K562 (cell line): ENCODE measurements at regions not wholly inside any gene's neighbourhood (a gene's known extent, or its start where the extent isn't known, plus 50 kb on each side); places are given as distances from the start of the nearest gene placed in this dataset.

Experiments used
- ATAC-seq: fragments of 200-7000 bp; cut with Tn5 transposase; 3 replicates; pipeline ENCODE4 v1.9.1; 2020; ENCODE audit warnings: moderate library complexity
- BruUV-seq: library from RNA; stranded (reverse); fragments of 400-500 nt; replicated peaks from 2 replicates; lab custom pipeline; 2021; lab: Mats Ljungman, UMichigan
- CTCF ChIA-PET: fragments of 300-600 bp; formaldehyde crosslinking; extraction: SDS; loops from one replicate; lab custom pipeline; 2021; ENCODE audit warnings: low intra/inter-chr PET ratio; lab: Yijun Ruan, JAX
- POLR2A ChIA-PET: fragments of 300-600, 350-650 bp; sonication (Branson Sonifier 250); formaldehyde crosslinking; extraction: SDS; loops from one replicate; lab custom pipeline; 2021; ENCODE audit warnings: antibody characterized with exemption, inconsistent platforms; lab: Yijun Ruan, JAX
- DNase-seq, 4 experiments: peaks; one replicate each; pipeline versions ENCODE4 v3.0.0 to v3.0.0-alpha.2; 2011 to 2018; ENCODE audit warnings: low spot score in 3 of 4, mixed read lengths in 3 of 4; ENCODE audit errors: extremely low read depth in 1 of 4
- FAIRE-seq: peaks from 2 replicates; lab custom pipeline; 2011; peaks lifted over from hg19 to GRCh38; lab: Jason Lieb, UNC
- H2AFZ ChIP-seq: 2 replicates; pipeline ENCODE4 v1.6.0; 2011; ENCODE audit warnings: low read depth, low read length, control low read depth, inconsistent platforms
- H3K27ac ChIP-seq: fragments of 200-600 bp; 3 replicates; pipeline ENCODE4 v1.8.0; 2011; ENCODE audit warnings: low read depth, mild to moderate bottlenecking, control low read depth, inconsistent platforms, low read length, moderate library complexity, mixed read lengths; ENCODE audit errors: extremely low read depth
- H3K27me3 ChIP-seq, 2 experiments: fragments of 300-600 bp in 1 of 2; 2 replicates in 1 of 2; 3 replicates in 1 of 2; pipeline versions ENCODE4 v1.6.0 to v1.8.0; 2011; ENCODE audit warnings: inconsistent platforms in 2 of 2, low read length in 2 of 2, mild to moderate bottlenecking in 1 of 2, mixed read lengths in 1 of 2, moderate library complexity in 1 of 2; ENCODE audit not compliant: control insufficient read depth in 2 of 2, insufficient read depth in 2 of 2
- H3K36me3 ChIP-seq: fragments of 300-600 bp; 3 replicates; pipeline ENCODE4 v1.8.0; 2011; ENCODE audit warnings: mild to moderate bottlenecking, low read length, inconsistent platforms; ENCODE audit not compliant: control insufficient read depth, insufficient read depth
- H3K4me1 ChIP-seq, 2 experiments: fragments of 200-600 bp in 1 of 2; replicated peaks in 1 of 2; 2 replicates in 1 of 2; 3 replicates in 1 of 2; pipeline versions ENCODE4 v1.5.1 to v1.8.0; 2011; ENCODE audit warnings: inconsistent platforms in 2 of 2, low read length in 2 of 2, mild to moderate bottlenecking in 1 of 2, mixed read lengths in 1 of 2, moderate library complexity in 1 of 2; ENCODE audit not compliant: control insufficient read depth in 2 of 2, insufficient read depth in 2 of 2
- H3K4me2 ChIP-seq: 2 replicates; pipeline ENCODE4 v1.6.1; 2011; ENCODE audit warnings: low read length, control low read depth, inconsistent platforms, mixed read lengths; ENCODE audit not compliant: insufficient read depth
- H3K4me3 ChIP-seq: fragments of 200-600 bp; sonication (generic), shearing (Covaris generic); 2 replicates; pipeline ENCODE4 v1.5.1; 2016; ENCODE audit warnings: control low read depth, inconsistent platforms
- H3K79me2 ChIP-seq: fragments of 200-600 bp; 3 replicates; pipeline ENCODE4 v1.8.0; 2011; ENCODE audit warnings: low read length, inconsistent platforms; ENCODE audit not compliant: control insufficient read depth, insufficient read depth
- H3K9ac ChIP-seq, 2 experiments: 2 replicates each; pipeline versions ENCODE4 v1.6.0 to v1.6.1; 2011; ENCODE audit warnings: low read depth in 2 of 2, low read length in 2 of 2, control low read depth in 1 of 2, inconsistent platforms in 1 of 2, mild to moderate bottlenecking in 1 of 2, mixed read lengths in 1 of 2; ENCODE audit not compliant: insufficient read depth in 1 of 2
- H3K9me1 ChIP-seq: one replicate; pipeline ENCODE4 v1.6.0; 2011; ENCODE audit warnings: inconsistent platforms, mild to moderate bottlenecking, low read length, moderate library complexity; ENCODE audit not compliant: control insufficient read depth, insufficient read depth
- H3K9me3 ChIP-seq: replicated peaks from 2 replicates; pipeline ENCODE4 v1.5.1; 2011; ENCODE audit warnings: low read depth, low read length, inconsistent platforms; ENCODE audit not compliant: control insufficient read depth, insufficient read depth
- H4K20me1 ChIP-seq: replicated peaks from 2 replicates; pipeline ENCODE4 v1.6.1; 2011; ENCODE audit warnings: low read length, inconsistent platforms, mixed read lengths; ENCODE audit not compliant: control insufficient read depth, insufficient read depth
- NR2C2 ChIP-seq, 2 experiments: fragments of 200-800 bp in 1 of 2; sonication (Bioruptor generic) in 1 of 2; sonication (generic) in 1 of 2; formaldehyde crosslinking in 1 of 2; IDR thresholded peaks; 2 replicates each; pipeline versions ENCODE4 v1.6.1 to v1.8.0; 2016 to 2022; ENCODE audit warnings: mild to moderate bottlenecking in 1 of 2, missing compliant biosample characterization in 1 of 2, missing genetic modification characterization in 1 of 2, missing genetic modification reagents in 1 of 2
- RAD21 ChIP-seq, 2 experiments: fragments of 250-450 bp in 1 of 2; fragments of 450-650 bp in 1 of 2; sonication (Bioruptor Pico) in 1 of 2; formaldehyde crosslinking in 1 of 2; IDR thresholded peaks in 1 of 2; conservative IDR thresholded peaks in 1 of 2; 2 replicates each; pipeline versions ENCODE4 v1.4.0 to v1.8.0; 2020 to 2022; ENCODE audit warnings: mild to moderate bottlenecking in 2 of 2, moderate library complexity in 1 of 2
- SRF ChIP-seq, 2 experiments: fragments of 250-450, 450-650 bp in 1 of 2; sonication (Bioruptor Pico) in 1 of 2; sonication (generic) in 1 of 2; formaldehyde crosslinking; IDR thresholded peaks; 2 replicates each; pipeline versions ENCODE4 v1.5.0 to v1.5.1; 2020 to 2022; ENCODE audit warnings: mild to moderate bottlenecking in 1 of 2, missing genetic modification reagents in 1 of 2
- ZNF551 ChIP-seq: fragments of 250-450 bp; sonication (Bioruptor Pico); IDR thresholded peaks from 2 replicates; pipeline ENCODE4 v1.5.0; 2021; ENCODE audit warnings: mild to moderate bottlenecking, moderate library complexity
- WGBS: fragments of 100-300 bp; shearing (Covaris generic); methylation state at CpG from one replicate; pipeline ENCODE4 v1.1.6; 2016; ENCODE audit warnings: low coverage, mixed read lengths; ENCODE audit not compliant: insufficient coverage; ENCODE audit errors: missing lambda C conversion rate; 5-methylcytosine and 5-hydroxymethylcytosine counted together
- in situ Hi-C: fragments of 300-500 bp; cut with MboI; formaldehyde crosslinking; loops from 4 replicates; pipeline ENCODE4 v1.15.0; 2018; ENCODE audit warnings: inconsistent platforms, mixed read lengths
- intact Hi-C: fragments of 100-400 bp; cut with micrococcal nuclease; formaldehyde crosslinking; loops from 2 replicates; pipeline ENCODE4 v1.14.2; 2022
- TF ChIP-seq, protein P1 (sequence below): fragments of 450-650 bp; conservative IDR thresholded peaks from 2 replicates; pipeline ENCODE4 v1.6.1; 2016; ENCODE audit warnings: missing genetic modification characterization, low read depth, mild to moderate bottlenecking, control low read depth, missing compliant biosample characterization
- TF ChIP-seq, protein P2 (sequence below), 3 experiments: IDR thresholded peaks in 2 of 3; conservative IDR thresholded peaks in 1 of 3; 2 replicates each; pipeline ENCODE4 v1.5.1; 2011 to 2012; ENCODE audit warnings: low read length in 3 of 3, mild to moderate bottlenecking in 3 of 3, control low read depth in 2 of 3, improper control_type of control experiment in 1 of 3, inconsistent platforms in 1 of 3, low read depth in 1 of 3, mixed read lengths in 1 of 3, moderate library complexity in 1 of 3; ENCODE audit not compliant: insufficient read depth in 2 of 3

DNA sequence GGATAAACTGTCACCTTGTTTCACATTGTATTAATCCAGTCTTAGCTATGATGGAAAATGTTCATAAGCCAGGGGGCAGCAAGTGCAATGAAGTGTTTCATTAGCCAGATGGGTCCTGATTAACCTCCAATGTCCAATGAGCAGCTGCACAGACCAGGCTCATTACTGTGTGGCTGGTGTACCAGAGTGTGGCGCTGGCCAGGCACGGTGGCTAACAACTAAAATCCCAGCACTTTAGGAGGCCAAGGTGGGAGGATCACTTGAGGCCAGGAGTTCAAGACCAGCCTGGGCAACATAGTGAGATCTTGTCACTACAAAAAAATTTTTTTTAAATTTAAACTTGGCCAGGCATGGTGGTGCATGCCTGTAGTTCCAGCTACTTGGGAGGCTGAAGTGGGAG lies 201.7 kb upstream of the FOXQ1 start:
- intact Hi-C loops, result no loop called here
- ChIA-PET POLR2A (no interaction called here), CTCF (interaction anchor here (0.7 kb wide), 1 partner anchor 73 kb away, joined by 3 read pairs; no protein-coding TSS in a partner anchor)
- FAIRE-seq, result no peak
- Histone ChIP-seq H3K9me1 (no peaks in the 10 kb centered on the region), H4K20me1 (no peaks in the 10 kb centered on the region), H3K9me3 (no peaks in the 10 kb centered on the region), H3K9ac (no peak overlapping the region), H3K4me2 (no peak overlapping the region), H3K27me3 (peaks cover 2 to 18% of the 10 kb centered on the region in 2 experiments; a peak in 3 of 5 replicates), H2AFZ (no peak overlapping the region), H3K27ac (no peak overlapping the region), H3K4me1 (no peaks in the 10 kb centered on the region), H3K79me2 (no peaks in the 10 kb centered on the region), H3K36me3 (no peaks in the 10 kb centered on the region), H3K4me3 (no peak overlapping the region)
- peak in 1 of 4 experiments; percentile 3 for DNase-seq
- 0% methylated on average over 2 of the region's 2 CpGs for WGBS
- in situ Hi-C loops, result no loop called here
- no TSS peak for BruUV-seq
- ATAC-seq, result peak; percentile 66
- TF ChIP-seq, protein P1, sequence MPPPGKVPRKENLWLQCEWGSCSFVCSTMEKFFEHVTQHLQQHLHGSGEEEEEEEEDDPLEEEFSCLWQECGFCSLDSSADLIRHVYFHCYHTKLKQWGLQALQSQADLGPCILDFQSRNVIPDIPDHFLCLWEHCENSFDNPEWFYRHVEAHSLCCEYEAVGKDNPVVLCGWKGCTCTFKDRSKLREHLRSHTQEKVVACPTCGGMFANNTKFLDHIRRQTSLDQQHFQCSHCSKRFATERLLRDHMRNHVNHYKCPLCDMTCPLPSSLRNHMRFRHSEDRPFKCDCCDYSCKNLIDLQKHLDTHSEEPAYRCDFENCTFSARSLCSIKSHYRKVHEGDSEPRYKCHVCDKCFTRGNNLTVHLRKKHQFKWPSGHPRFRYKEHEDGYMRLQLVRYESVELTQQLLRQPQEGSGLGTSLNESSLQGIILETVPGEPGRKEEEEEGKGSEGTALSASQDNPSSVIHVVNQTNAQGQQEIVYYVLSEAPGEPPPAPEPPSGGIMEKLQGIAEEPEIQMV (tag), result no peak
- TF ChIP-seq NR2C2 (CRISPR knock-in tag; IDR thresholded peaks at IDR 0.05), result no peak
- no peak for TF ChIP-seq NR2C2 (tag; IDR thresholded peaks at IDR 0.05)
- peak in 1 of 2 experiments; percentile 11; a peak in 1 of 4 replicates for TF ChIP-seq RAD21 (CRISPR knock-in tag; conservative IDR thresholded peaks at IDR 0.05 in 1 of 2, IDR thresholded peaks at IDR 0.05 in 1 of 2)
- TF ChIP-seq, protein P2, sequence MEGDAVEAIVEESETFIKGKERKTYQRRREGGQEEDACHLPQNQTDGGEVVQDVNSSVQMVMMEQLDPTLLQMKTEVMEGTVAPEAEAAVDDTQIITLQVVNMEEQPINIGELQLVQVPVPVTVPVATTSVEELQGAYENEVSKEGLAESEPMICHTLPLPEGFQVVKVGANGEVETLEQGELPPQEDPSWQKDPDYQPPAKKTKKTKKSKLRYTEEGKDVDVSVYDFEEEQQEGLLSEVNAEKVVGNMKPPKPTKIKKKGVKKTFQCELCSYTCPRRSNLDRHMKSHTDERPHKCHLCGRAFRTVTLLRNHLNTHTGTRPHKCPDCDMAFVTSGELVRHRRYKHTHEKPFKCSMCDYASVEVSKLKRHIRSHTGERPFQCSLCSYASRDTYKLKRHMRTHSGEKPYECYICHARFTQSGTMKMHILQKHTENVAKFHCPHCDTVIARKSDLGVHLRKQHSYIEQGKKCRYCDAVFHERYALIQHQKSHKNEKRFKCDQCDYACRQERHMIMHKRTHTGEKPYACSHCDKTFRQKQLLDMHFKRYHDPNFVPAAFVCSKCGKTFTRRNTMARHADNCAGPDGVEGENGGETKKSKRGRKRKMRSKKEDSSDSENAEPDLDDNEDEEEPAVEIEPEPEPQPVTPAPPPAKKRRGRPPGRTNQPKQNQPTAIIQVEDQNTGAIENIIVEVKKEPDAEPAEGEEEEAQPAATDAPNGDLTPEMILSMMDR (IDR thresholded peaks at IDR 0.05 in 2 of 3, conservative IDR thresholded peaks at IDR 0.05 in 1 of 3; ENCODE audit: insufficient read depth in 2 of 3, low read depth in 1 of 3, low read length in 3 of 3), result peak in 1 of 3 experiments; percentile 14; a peak in 1 of 6 replicates
- TF ChIP-seq SRF (CRISPR knock-in tag; IDR thresholded peaks at IDR 0.05), result no peak
- TF ChIP-seq ZNF551, result no peak
